Immature natural killer cell (primary cell): ENCODE measurements at regions not wholly inside any gene's neighbourhood (a gene's known extent, or its start where the extent isn't known, plus 50 kb on each side); places are given as distances from the start of the nearest gene placed in this dataset.
"Not testable (repeated sequence)": the region's sequence is repeated elsewhere in the genome, so short reads cannot be mapped to it uniquely, and the experiment has no call there.

ENCODE experiments used
- DNase-seq, 3 donors: peaks; one replicate each; pipeline ENCODE4 v3.0.0; 2022; ENCODE audit warnings: mixed read lengths in 1 of 3
- H3K27ac Mint-ChIP-seq, 6 donors: one replicate each; pipeline ENCODE4 v1.8.0; 2020; ENCODE audit warnings: mixed read lengths in 6 of 6, mild to moderate bottlenecking in 5 of 6, inconsistent platforms in 4 of 6, moderate library complexity in 3 of 6
- H3K27me3 Mint-ChIP-seq, 3 donors: one replicate each; pipeline ENCODE4 v1.8.0; 2020 to 2021; ENCODE audit warnings: low read depth in 3 of 3, mild to moderate bottlenecking in 3 of 3, mixed read lengths in 3 of 3, moderate library complexity in 3 of 3, inconsistent platforms in 1 of 3
- H3K36me3 Mint-ChIP-seq, 3 donors: one replicate each; pipeline ENCODE4 v1.8.0; 2020; ENCODE audit warnings: mixed read lengths in 3 of 3, inconsistent platforms in 2 of 3, mild to moderate bottlenecking in 2 of 3
- H3K4me1 Mint-ChIP-seq, 2 donors: one replicate each; pipeline ENCODE4 v1.8.0; 2020; ENCODE audit warnings: inconsistent platforms in 2 of 2, mild to moderate bottlenecking in 2 of 2, mixed read lengths in 2 of 2, moderate library complexity in 1 of 2
- H3K4me3 Mint-ChIP-seq, 5 donors: one replicate each; pipeline ENCODE4 v1.8.0; 2020; ENCODE audit warnings: mild to moderate bottlenecking in 5 of 5, mixed read lengths in 5 of 5, inconsistent platforms in 3 of 5, moderate library complexity in 3 of 5
- H3K9me3 Mint-ChIP-seq, 6 donors: one replicate each; pipeline ENCODE4 v1.8.0; 2020; ENCODE audit warnings: mild to moderate bottlenecking in 6 of 6, mixed read lengths in 6 of 6, inconsistent platforms in 4 of 6, moderate library complexity in 3 of 6

GRCh38 chr17:71084219-71084618 is 914.9 kb downstream of the KCNJ2 start:
- Mint-ChIP-seq H3K36me3 (peaks cover 0 to 3% (median 0%) of the 10 kb centered on the region in 3 donors), H3K27ac (no peak overlapping the region), H3K27me3 (peaks cover 0 to 1% (median 0%) of the 10 kb centered on the region in 3 donors), H3K4me1 (no peaks in the 10 kb centered on the region), H3K4me3 (no peak overlapping the region), H3K9me3 (peaks cover 5 to 17% (median 13%) of the 10 kb centered on the region in 6 donors)
- no peak for DNase-seq

GRCh38 chr17:71084838-71085237 is 915.5 kb downstream of the KCNJ2 start:
- H3K27me3 Mint-ChIP-seq: peaks cover 0 to 1% (median 0%) of the 10 kb centered on the region in 3 donors
- no peak overlapping the region for H3K27ac Mint-ChIP-seq
- H3K36me3 Mint-ChIP-seq: no peaks in the 10 kb centered on the region
- H3K4me3 Mint-ChIP-seq: no peak overlapping the region
- no peaks in the 10 kb centered on the region for H3K4me1 Mint-ChIP-seq
- DNase-seq: no peak
- H3K9me3 Mint-ChIP-seq: peaks cover 5 to 11% (median 8%) of the 10 kb centered on the region in 6 donors

- Mint-ChIP-seq H3K27me3 (no peaks in the 10 kb centered on the region), H3K27ac (no peak overlapping the region), H3K4me3 (no peak overlapping the region), H3K4me1 (no peaks in the 10 kb centered on the region), H3K36me3 (no peaks in the 10 kb centered on the region), H3K9me3 (peaks cover 1 to 11% (median 4%) of the 10 kb centered on the region in 6 donors)
- no peak for DNase-seq
These were observed 916.1 kb downstream of the KCNJ2 start for GRCh38 chr17:71085238-71086033.

GRCh38 chr17:71089431-71089830 is 920.1 kb downstream of the KCNJ2 start:
- Mint-ChIP-seq H3K27ac (no peak overlapping the region), H3K27me3 (peaks cover 0 to 2% (median 0%) of the 10 kb centered on the region in 3 donors), H3K4me3 (no peak overlapping the region)

GRCh38 chr17:71098071-71098470 is 928.7 kb downstream of the KCNJ2 start:
- Mint-ChIP-seq H3K9me3 (peaks cover 10 to 65% (median 23%) of the 10 kb centered on the region in 6 donors), H3K27me3 (no peaks in the 10 kb centered on the region), H3K4me3 (no peak overlapping the region), H3K36me3 (no peaks in the 10 kb centered on the region), H3K27ac (no peak overlapping the region), H3K4me1 (no peaks in the 10 kb centered on the region)
- no peak for DNase-seq

More at GRCh38 chr17:71089431-71089830, 920.1 kb downstream of the KCNJ2 start:
- DNase-seq: no peak
- Mint-ChIP-seq H3K36me3 (no peaks in the 10 kb centered on the region), H3K4me1 (no peaks in the 10 kb centered on the region), H3K9me3 (peaks cover 3 to 27% (median 12%) of the 10 kb centered on the region in 6 donors)

- Mint-ChIP-seq H3K27ac (no peak overlapping the region), H3K4me1 (no peaks in the 10 kb centered on the region), H3K9me3 (peaks cover 6 to 56% (median 24%) of the 10 kb centered on the region in 6 donors), H3K36me3 (no peaks in the 10 kb centered on the region), H3K4me3 (no peak overlapping the region), H3K27me3 (no peaks in the 10 kb centered on the region)
- DNase-seq: no peak
These were observed 929.8 kb downstream of the KCNJ2 start for GRCh38 chr17:71099003-71099714.

- Mint-ChIP-seq H3K27ac (no peak overlapping the region), H3K4me1 (no peaks in the 10 kb centered on the region), H3K9me3 (peaks cover 8 to 52% (median 16%) of the 10 kb centered on the region in 6 donors), H3K36me3 (no peaks in the 10 kb centered on the region), H3K27me3 (no peaks in the 10 kb centered on the region), H3K4me3 (no peak overlapping the region)
- DNase-seq: no peak
These were observed 933.4 kb downstream of the KCNJ2 start for GRCh38 chr17:71102777-71103176.

GRCh38 chr17:71104225-71104624 is 934.9 kb downstream of the KCNJ2 start:
- Mint-ChIP-seq H3K4me1 (no peaks in the 10 kb centered on the region), H3K27me3 (no peaks in the 10 kb centered on the region), H3K9me3 (peaks cover 8 to 47% (median 15%) of the 10 kb centered on the region in 6 donors), H3K4me3 (no peak overlapping the region), H3K27ac (no peak overlapping the region), H3K36me3 (no peaks in the 10 kb centered on the region)
- DNase-seq: no peak

GRCh38 chr17:71106056-71106455 is 936.7 kb downstream of the KCNJ2 start:
- not testable (repeated sequence) for H3K27ac Mint-ChIP-seq, H3K36me3 Mint-ChIP-seq, H3K27me3 Mint-ChIP-seq, DNase-seq, H3K4me1 Mint-ChIP-seq, H3K4me3 Mint-ChIP-seq
- H3K9me3 Mint-ChIP-seq: peaks cover 8 to 41% (median 14%) of the 10 kb centered on the region in 6 donors

- Mint-ChIP-seq H3K4me3 (no peak overlapping the region), H3K36me3 (peaks cover 0 to 3% (median 0%) of the 10 kb centered on the region in 3 donors), H3K4me1 (no peaks in the 10 kb centered on the region), H3K9me3 (peaks cover 10 to 40% (median 13%) of the 10 kb centered on the region in 6 donors), H3K27ac (no peak overlapping the region), H3K27me3 (peaks cover 0 to 2% (median 0%) of the 10 kb centered on the region in 3 donors)
- DNase-seq: no peak
These were observed 937.8 kb downstream of the KCNJ2 start for GRCh38 chr17:71107136-71107535.

GRCh38 chr17:71109697-71110096 is 940.4 kb downstream of the KCNJ2 start:
- peaks cover 3 to 45% (median 14%) of the 10 kb centered on the region in 6 donors for H3K9me3 Mint-ChIP-seq
- DNase-seq: no peak
- no peak overlapping the region for H3K4me3 Mint-ChIP-seq
- peaks cover 0 to 2% (median 0%) of the 10 kb centered on the region in 3 donors for H3K27me3 Mint-ChIP-seq
- H3K4me1 Mint-ChIP-seq: no peaks in the 10 kb centered on the region
- no peak overlapping the region for H3K27ac Mint-ChIP-seq
- peaks cover 0 to 3% (median 0%) of the 10 kb centered on the region in 3 donors for H3K36me3 Mint-ChIP-seq

- Mint-ChIP-seq H3K27me3 (peaks cover 0 to 2% (median 0%) of the 10 kb centered on the region in 3 donors), H3K4me3 (no peak overlapping the region), H3K4me1 (no peaks in the 10 kb centered on the region), H3K27ac (no peak overlapping the region), H3K9me3 (peaks cover 3 to 45% (median 15%) of the 10 kb centered on the region in 6 donors), H3K36me3 (peaks cover 0 to 3% (median 0%) of the 10 kb centered on the region in 3 donors)
- DNase-seq: no peak
These were observed 941.0 kb downstream of the KCNJ2 start for GRCh38 chr17:71110326-71110725.

- Mint-ChIP-seq H3K36me3 (peaks cover 0 to 3% (median 0%) of the 10 kb centered on the region in 3 donors), H3K4me3 (no peak overlapping the region), H3K27me3 (peaks cover 0 to 2% (median 0%) of the 10 kb centered on the region in 3 donors), H3K9me3 (peaks cover 3 to 45% (median 18%) of the 10 kb centered on the region in 6 donors), H3K27ac (no peak overlapping the region), H3K4me1 (no peaks in the 10 kb centered on the region)
- DNase-seq: no peak
These were observed 942.1 kb downstream of the KCNJ2 start for GRCh38 chr17:71111460-71111859.

GRCh38 chr17:71111934-71112333 is 942.6 kb downstream of the KCNJ2 start:
- peaks cover 3 to 47% (median 20%) of the 10 kb centered on the region in 6 donors for H3K9me3 Mint-ChIP-seq
- H3K27ac Mint-ChIP-seq: no peak overlapping the region
- DNase-seq: no peak
- H3K4me1 Mint-ChIP-seq: no peaks in the 10 kb centered on the region
- H3K36me3 Mint-ChIP-seq: peaks cover 0 to 3% (median 0%) of the 10 kb centered on the region in 3 donors
- peaks cover 0 to 2% (median 0%) of the 10 kb centered on the region in 3 donors for H3K27me3 Mint-ChIP-seq
- no peak overlapping the region for H3K4me3 Mint-ChIP-seq
